ENCODE measurements at regions not wholly inside any gene's neighbourhood (a gene's known extent, or its start where the extent isn't known, plus 50 kb on each side); places are given as distances from the start of the nearest gene placed in this dataset.

GRCh38 chr5:126365446-126366198 is 57.6 kb upstream of the GRAMD2B start:
- H3K4me1 ChIP-seq (ENCODE audit: control insufficient read depth, insufficient read depth, low read length, poor library complexity, severe bottlenecking): peaks cover 5% of the 10 kb centered on the region
- 78 to 100% methylated on average over 2 to 3 of the region's 5 CpGs for WGBS, 2 experiments (ENCODE audit: insufficient coverage in 2 of 2)

GRCh38 chr5:126366199-126366560 is 57.0 kb upstream of the GRAMD2B start:
- H3K4me1 ChIP-seq (ENCODE audit: control insufficient read depth, insufficient read depth, low read length, poor library complexity, severe bottlenecking): peaks cover 8% of the 10 kb centered on the region
- no peaks in the 10 kb centered on the region for H3K9me3 ChIP-seq (ENCODE audit: control insufficient read depth, low read length)
- no peaks in the 10 kb centered on the region for H3K36me3 ChIP-seq (ENCODE audit: control insufficient read depth, insufficient read depth, low read length)
- H3K4me3 ChIP-seq (ENCODE audit: extremely low read depth, insufficient read depth, low read length, poor library complexity, severe bottlenecking): no peak overlapping the region
- WGBS, 2 experiments (ENCODE audit: insufficient coverage in 2 of 2): 83 to 90% methylated on average over 1 of the region's 1 CpG
- H3K27ac ChIP-seq (ENCODE audit: low read depth, low read length, severe bottlenecking): no peak overlapping the region

More at GRCh38 chr5:126365446-126366198, 57.6 kb upstream of the GRAMD2B start:
- Histone ChIP-seq H3K27ac (ENCODE audit: low read depth, low read length, severe bottlenecking) (no peak overlapping the region), H3K36me3 (ENCODE audit: control insufficient read depth, insufficient read depth, low read length) (no peaks in the 10 kb centered on the region), H3K9me3 (ENCODE audit: control insufficient read depth, low read length) (no peaks in the 10 kb centered on the region), H3K4me3 (ENCODE audit: extremely low read depth, insufficient read depth, low read length, poor library complexity, severe bottlenecking) (no peak overlapping the region)

- no peak overlapping the region for H3K27ac ChIP-seq (ENCODE audit: low read depth, low read length, severe bottlenecking)
- no peaks in the 10 kb centered on the region for H3K36me3 ChIP-seq (ENCODE audit: control insufficient read depth, insufficient read depth, low read length)
- H3K4me1 ChIP-seq (ENCODE audit: control insufficient read depth, insufficient read depth, low read length, poor library complexity, severe bottlenecking): peaks cover 8% of the 10 kb centered on the region
- H3K9me3 ChIP-seq (ENCODE audit: control insufficient read depth, low read length): no peaks in the 10 kb centered on the region
- no peak overlapping the region for H3K4me3 ChIP-seq (ENCODE audit: extremely low read depth, insufficient read depth, low read length, poor library complexity, severe bottlenecking)
- 16 to 17% methylated on average over 2 of the region's 2 CpGs for WGBS, 2 experiments (ENCODE audit: insufficient coverage in 2 of 2)
These were observed 54.9 kb upstream of the GRAMD2B start for GRCh38 chr5:126368239-126368812.

DNA sequence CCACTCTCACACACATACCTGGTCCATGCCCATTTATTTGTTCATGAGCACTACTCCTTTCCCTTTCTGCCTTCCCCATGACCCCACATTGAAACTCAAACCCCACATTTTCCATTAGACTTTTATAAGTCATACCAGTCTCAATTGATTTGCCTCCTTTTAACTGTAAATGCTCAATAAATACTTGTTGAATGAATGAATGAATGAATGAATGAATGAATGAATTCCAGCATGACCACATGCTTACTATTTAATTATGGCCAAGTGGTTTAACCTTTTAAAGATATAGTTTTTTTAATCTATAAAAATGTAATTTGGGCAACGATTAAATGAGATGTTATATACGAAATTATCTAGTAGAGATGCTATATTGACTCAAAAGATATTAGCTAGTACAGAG is 54.1 kb upstream of the GRAMD2B start:
- no peaks in the 10 kb centered on the region for H3K36me3 ChIP-seq (ENCODE audit: control insufficient read depth, insufficient read depth, low read length)
- peaks cover 8% of the 10 kb centered on the region for H3K4me1 ChIP-seq (ENCODE audit: control insufficient read depth, insufficient read depth, low read length, poor library complexity, severe bottlenecking)
- H3K4me3 ChIP-seq (ENCODE audit: extremely low read depth, insufficient read depth, low read length, poor library complexity, severe bottlenecking): no peak overlapping the region
- no peak overlapping the region for H3K27ac ChIP-seq (ENCODE audit: low read depth, low read length, severe bottlenecking)
- WGBS, 2 experiments (ENCODE audit: insufficient coverage in 2 of 2): no CpG with 5 or more reads among the region's 2 CpGs
- no peaks in the 10 kb centered on the region for H3K9me3 ChIP-seq (ENCODE audit: control insufficient read depth, low read length)

DNA sequence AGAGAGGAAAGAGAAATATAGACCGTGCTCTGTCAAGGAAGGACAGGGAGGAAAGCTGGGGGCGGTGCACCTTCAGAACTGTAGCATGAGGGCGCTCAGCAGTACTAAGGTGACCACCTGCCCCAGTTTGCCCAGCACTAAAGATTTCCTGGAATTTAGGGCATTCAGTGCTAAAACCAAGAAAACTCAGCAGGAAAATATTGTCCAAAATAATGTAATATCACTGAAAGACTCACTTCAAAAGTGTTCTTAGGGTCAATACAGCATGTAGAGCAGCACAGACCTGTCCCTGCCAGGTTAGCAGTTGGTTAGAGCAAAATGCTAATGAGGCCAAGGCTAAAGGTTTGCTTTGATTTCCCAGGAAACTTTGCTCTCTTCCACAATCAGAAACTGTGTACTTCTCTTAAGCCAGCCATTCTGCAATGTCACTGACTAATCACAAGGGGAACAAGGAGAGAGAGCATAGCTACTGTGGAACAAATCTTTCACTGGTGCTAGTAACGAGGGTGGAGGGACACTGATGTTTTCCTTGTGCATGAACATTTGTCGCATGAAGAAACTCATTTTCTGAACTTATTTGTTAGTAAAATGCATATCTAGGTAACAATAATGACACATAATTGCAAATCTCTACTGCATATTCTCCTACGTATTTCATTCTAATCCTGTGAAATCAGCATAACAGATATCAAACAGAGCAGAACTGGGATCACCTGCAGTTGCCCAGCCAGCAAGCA is 53.0 kb upstream of the GRAMD2B start:
- Histone ChIP-seq H3K9me3 (ENCODE audit: control insufficient read depth, low read length) (no peaks in the 10 kb centered on the region), H3K36me3 (ENCODE audit: control insufficient read depth, insufficient read depth, low read length) (no peaks in the 10 kb centered on the region), H3K4me1 (ENCODE audit: control insufficient read depth, insufficient read depth, low read length, poor library complexity, severe bottlenecking) (peaks cover 8% of the 10 kb centered on the region), H3K4me3 (ENCODE audit: extremely low read depth, insufficient read depth, low read length, poor library complexity, severe bottlenecking) (no peak overlapping the region), H3K27ac (ENCODE audit: low read depth, low read length, severe bottlenecking) (no peak overlapping the region)
- 38% methylated on average over 3 of the region's 6 CpGs; no CpG with 5 or more reads in 1 of the 2 experiments for whole genome bisulfite sequencing, 2 experiments (ENCODE audit: insufficient coverage in 2 of 2)

DNA sequence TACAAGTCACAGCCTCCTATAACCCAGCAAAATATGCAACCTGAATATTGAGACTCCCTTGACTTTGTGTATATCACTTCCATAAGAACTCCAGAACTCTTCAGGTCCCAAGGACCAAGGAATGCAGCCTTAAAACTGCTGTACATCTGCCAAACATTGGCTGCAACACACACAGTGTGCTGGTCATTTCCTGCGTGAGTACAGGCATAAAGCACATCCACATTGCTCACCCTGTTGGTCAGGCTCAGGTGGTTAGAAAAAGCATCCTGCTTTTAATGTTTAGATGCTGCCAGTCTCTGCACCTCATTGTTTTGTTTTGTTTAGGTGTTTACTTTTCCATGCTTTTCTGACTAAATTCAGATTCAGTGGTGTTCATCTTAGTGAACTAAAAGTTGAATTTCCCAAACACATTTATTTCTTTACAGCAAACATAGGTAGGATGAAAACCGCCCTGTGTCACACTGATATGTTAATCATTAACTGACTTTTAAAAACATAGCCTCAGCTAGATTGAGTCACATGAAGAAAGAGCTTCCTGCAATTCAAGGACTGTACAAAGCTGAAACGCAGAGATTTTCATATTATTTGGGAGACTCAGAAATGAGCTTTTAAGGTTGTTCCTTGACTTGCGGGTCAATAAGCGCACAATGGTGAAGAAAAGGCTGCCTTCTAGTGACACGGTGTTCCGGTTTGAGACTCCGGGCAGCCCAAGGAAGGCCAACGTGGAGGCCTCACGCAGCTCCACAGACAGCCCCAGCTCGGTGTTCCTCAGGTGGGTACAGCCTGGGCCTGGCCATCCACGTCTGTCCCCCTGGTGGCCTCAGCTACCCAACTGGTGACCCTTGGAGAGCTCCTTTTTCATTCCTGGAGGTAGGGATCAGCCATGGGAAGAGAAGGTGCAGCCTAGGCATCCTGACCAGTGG is 52.2 kb upstream of the GRAMD2B start:
- no peaks in the 10 kb centered on the region for H3K9me3 ChIP-seq (ENCODE audit: control insufficient read depth, low read length)
- H3K27ac ChIP-seq (ENCODE audit: low read depth, low read length, severe bottlenecking): no peak overlapping the region
- no peak overlapping the region for H3K4me3 ChIP-seq (ENCODE audit: extremely low read depth, insufficient read depth, low read length, poor library complexity, severe bottlenecking)
- WGBS, 2 experiments (ENCODE audit: insufficient coverage in 2 of 2): 94 to 95% methylated on average over 10 to 11 of the region's 12 CpGs
- peaks cover 8% of the 10 kb centered on the region for H3K4me1 ChIP-seq (ENCODE audit: control insufficient read depth, insufficient read depth, low read length, poor library complexity, severe bottlenecking)
- H3K36me3 ChIP-seq (ENCODE audit: control insufficient read depth, insufficient read depth, low read length): no peaks in the 10 kb centered on the region

GRCh38 chr5:126373375-126374108 is 49.7 kb upstream of the GRAMD2B start:
- WGBS, 2 experiments (ENCODE audit: insufficient coverage in 2 of 2): 74 to 81% methylated on average over 3 of the region's 3 CpGs
- Histone ChIP-seq H3K4me3 (ENCODE audit: extremely low read depth, insufficient read depth, low read length, poor library complexity, severe bottlenecking) (no peak overlapping the region), H3K36me3 (ENCODE audit: control insufficient read depth, insufficient read depth, low read length) (no peaks in the 10 kb centered on the region), H3K4me1 (ENCODE audit: control insufficient read depth, insufficient read depth, low read length, poor library complexity, severe bottlenecking) (peaks cover 11% of the 10 kb centered on the region), H3K27ac (ENCODE audit: low read depth, low read length, severe bottlenecking) (no peak overlapping the region), H3K9me3 (ENCODE audit: control insufficient read depth, low read length) (no peaks in the 10 kb centered on the region)

Measured in mesodermal cell (in vitro differentiated cells).